ENCODE measurements at regions not wholly inside any gene's neighbourhood (a gene's known extent, or its start where the extent isn't known, plus 50 kb on each side); places are given as distances from the start of the nearest gene placed in this dataset.

- TF ChIP-seq CTCF (conservative IDR thresholded peaks at IDR 0.05): no peak
- TF ChIP-seq ZFX (IDR thresholded peaks at IDR 0.05): no peak
Observed at GRCh38 chr4:165626316-165626715, 246.7 kb upstream of the TLL1 start.
